Adrenal gland (tissue), 9 donors: ENCODE measurements at regions not wholly inside any gene's neighbourhood (a gene's known extent, or its start where the extent isn't known, plus 50 kb on each side); places are given as distances from the start of the nearest gene placed in this dataset.

ENCODE experiments used
- DNase-seq, 7 donors: peaks; one replicate each; pipeline ENCODE4 v3.0.0-alpha.2; 2019 to 2020
- H3K27ac ChIP-seq, 5 donors: fragments of 200-600 bp; sonication (generic) in 4 of 5; 1 replicate in 3 of 5; 2 replicates in 2 of 5; pipeline versions ENCODE4 v1.5.1 to v1.8.0; 2016 to 2020; ENCODE audit warnings: mild to moderate bottlenecking in 1 of 5
- H3K27me3 ChIP-seq: fragments of 200-600 bp; 2 replicates; pipeline ENCODE4 v1.8.0; 2021
- H3K36me3 ChIP-seq, 2 donors: fragments of 200-600 bp; replicated peaks in 1 of 2; 1 replicate in 1 of 2; 2 replicates in 1 of 2; pipeline versions ENCODE4 v1.5.1 to v1.8.0; 2018 to 2022
- H3K4me1 ChIP-seq, 2 donors: fragments of 200-600 bp; replicated peaks in 1 of 2; 1 replicate in 1 of 2; 2 replicates in 1 of 2; pipeline versions ENCODE4 v1.5.1 to v1.8.0; 2018 to 2021
- H3K4me3 ChIP-seq, 4 donors: fragments of 200-600 bp; sonication (generic) in 3 of 4; one replicate each; pipeline ENCODE4 v1.5.1; 2016 to 2018
- H3K9me3 ChIP-seq, 3 donors: fragments of 200-600 bp; sonication (generic) in 1 of 3; replicated peaks in 1 of 3; 1 replicate in 2 of 3; 2 replicates in 1 of 3; pipeline versions ENCODE4 v1.5.1 to v1.8.0; 2016 to 2021
- POLR2A ChIP-seq, 2 donors: fragments of 450-650 bp; IDR thresholded peaks; one replicate each; pipeline ENCODE4 v1.6.1; 2017; ENCODE audit warnings: antibody characterized with exemption in 2 of 2, mild to moderate bottlenecking in 2 of 2, moderate library complexity in 1 of 2
- WGBS, 4 donors: extraction: QIAGEN DNeasy Blood & Tissue Kit in 2 of 4; methylation state at CpG; one replicate each; pipeline versions ENCODE4 v1.1.5 to v1.1.7; 2013 to 2017; 5-methylcytosine and 5-hydroxymethylcytosine counted together
- intact Hi-C, 2 donors: fragments of 100-400 bp; cut with DNase I; formaldehyde crosslinking; loops; one replicate each; pipeline versions ENCODE4 v1.14.1 to v1.15.0; 2022 to 2023
- TF ChIP-seq, protein P1 (sequence below), 6 experiments: fragments of 450-650 bp in 4 of 6; fragments of 200-600 bp in 2 of 6; sonication (generic) in 1 of 6; IDR thresholded peaks; 1 replicate in 5 of 6; 2 replicates in 1 of 6; pipeline versions ENCODE4 v1.5.1 to v1.8.0; 2016 to 2021; ENCODE audit warnings: antibody characterized with exemption in 6 of 6, mild to moderate bottlenecking in 2 of 6, moderate library complexity in 1 of 6
- donor health status: healthy with polysubstance abuse.
- donor health status: Bipolar disorder and iron deficiency.
- donor health status: DM: yes; HTN: yes; CAD: no.
- donor health status: DM: no; HTN: no; CAD: no.
- donor health status: DM: no; HTN: no; CAD: no.

DNA sequence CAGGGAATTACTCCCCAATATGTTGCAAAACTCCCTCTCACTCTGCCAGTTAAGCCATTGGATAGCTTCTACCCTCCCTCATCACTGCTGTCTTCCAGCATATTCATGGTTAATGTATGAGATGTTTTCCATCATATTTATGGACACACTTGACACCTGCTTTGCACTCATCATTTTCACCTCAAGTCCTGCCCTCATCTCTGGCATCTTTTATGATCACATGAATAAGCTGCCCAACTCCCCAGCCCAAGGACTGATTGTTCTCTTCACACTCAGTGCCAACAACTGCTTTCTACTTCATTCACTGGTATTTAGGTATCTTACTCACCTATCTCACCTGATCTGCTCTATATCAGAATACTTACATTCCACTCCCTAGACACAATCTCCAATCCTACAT lies 131.1 kb upstream of the TTC29 start:
- Histone ChIP-seq H3K9me3 (no peaks in the 10 kb centered on the region), H3K4me1 (no peaks in the 10 kb centered on the region), H3K27me3 (no peaks in the 10 kb centered on the region), H3K36me3 (no peaks in the 10 kb centered on the region), H3K27ac (no peak overlapping the region), H3K4me3 (no peak overlapping the region)
- DNase-seq, result no peak
- intact Hi-C loops, result no loop called here
- no peak for TF ChIP-seq POLR2A (IDR thresholded peaks at IDR 0.05)
- TF ChIP-seq, protein P1, sequence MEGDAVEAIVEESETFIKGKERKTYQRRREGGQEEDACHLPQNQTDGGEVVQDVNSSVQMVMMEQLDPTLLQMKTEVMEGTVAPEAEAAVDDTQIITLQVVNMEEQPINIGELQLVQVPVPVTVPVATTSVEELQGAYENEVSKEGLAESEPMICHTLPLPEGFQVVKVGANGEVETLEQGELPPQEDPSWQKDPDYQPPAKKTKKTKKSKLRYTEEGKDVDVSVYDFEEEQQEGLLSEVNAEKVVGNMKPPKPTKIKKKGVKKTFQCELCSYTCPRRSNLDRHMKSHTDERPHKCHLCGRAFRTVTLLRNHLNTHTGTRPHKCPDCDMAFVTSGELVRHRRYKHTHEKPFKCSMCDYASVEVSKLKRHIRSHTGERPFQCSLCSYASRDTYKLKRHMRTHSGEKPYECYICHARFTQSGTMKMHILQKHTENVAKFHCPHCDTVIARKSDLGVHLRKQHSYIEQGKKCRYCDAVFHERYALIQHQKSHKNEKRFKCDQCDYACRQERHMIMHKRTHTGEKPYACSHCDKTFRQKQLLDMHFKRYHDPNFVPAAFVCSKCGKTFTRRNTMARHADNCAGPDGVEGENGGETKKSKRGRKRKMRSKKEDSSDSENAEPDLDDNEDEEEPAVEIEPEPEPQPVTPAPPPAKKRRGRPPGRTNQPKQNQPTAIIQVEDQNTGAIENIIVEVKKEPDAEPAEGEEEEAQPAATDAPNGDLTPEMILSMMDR (IDR thresholded peaks at IDR 0.05), result no peak

- TF ChIP-seq POLR2A (IDR thresholded peaks at IDR 0.05), result no peak
- H3K36me3 ChIP-seq, result no peaks in the 10 kb centered on the region
- intact Hi-C loops, result no loop called here
- DNase-seq, result no peak
- H3K9me3 ChIP-seq, result no peaks in the 10 kb centered on the region
- no peaks in the 10 kb centered on the region for H3K27me3 ChIP-seq
- no peak overlapping the region for H3K27ac ChIP-seq
- no peak overlapping the region for H3K4me3 ChIP-seq
- H3K4me1 ChIP-seq, result no peaks in the 10 kb centered on the region
These were observed 132.7 kb upstream of the TTC29 start for GRCh38 chr4:147078362-147078761.

- H3K4me3 ChIP-seq, result no peak overlapping the region
- no peaks in the 10 kb centered on the region for H3K9me3 ChIP-seq
- no peak for TF ChIP-seq POLR2A (IDR thresholded peaks at IDR 0.05)
- TF ChIP-seq, protein P1 (IDR thresholded peaks at IDR 0.05), result no peak
- WGBS, 4 donors, result 46 to 57% (median 54%) methylated on average over 17 of the region's 17 CpGs
- peak in 6 of 7 donors; percentile 18 to 58 (median 38) for DNase-seq
- no peaks in the 10 kb centered on the region for H3K36me3 ChIP-seq
- no peaks in the 10 kb centered on the region for H3K4me1 ChIP-seq
- H3K27me3 ChIP-seq, result no peaks in the 10 kb centered on the region
- intact Hi-C loops, result no loop called here
- no peak overlapping the region for H3K27ac ChIP-seq
These were observed 133.4 kb upstream of the TTC29 start for GRCh38 chr4:147078875-147079658.

GRCh38 chr4:147084861-147085260 lies 139.2 kb upstream of the TTC29 start:
- TF ChIP-seq, protein P1 (IDR thresholded peaks at IDR 0.05), result no peak
- TF ChIP-seq POLR2A (IDR thresholded peaks at IDR 0.05), result no peak
- Histone ChIP-seq H3K27ac (no peak overlapping the region), H3K4me3 (no peak overlapping the region), H3K9me3 (no peaks in the 10 kb centered on the region), H3K4me1 (no peaks in the 10 kb centered on the region), H3K36me3 (no peaks in the 10 kb centered on the region), H3K27me3 (no peaks in the 10 kb centered on the region)
- DNase-seq, result no peak
- WGBS, 4 donors, result 49 to 73% (median 63%) methylated on average over 1 of the region's 1 CpG
- intact Hi-C loops, result no loop called here

- intact Hi-C loops, result no loop called here
- Histone ChIP-seq H3K9me3 (no peaks in the 10 kb centered on the region), H3K4me3 (no peak overlapping the region), H3K36me3 (no peaks in the 10 kb centered on the region), H3K27me3 (no peaks in the 10 kb centered on the region), H3K27ac (no peak overlapping the region), H3K4me1 (no peaks in the 10 kb centered on the region)
- TF ChIP-seq, protein P1 (IDR thresholded peaks at IDR 0.05), result no peak
- no peak for TF ChIP-seq POLR2A (IDR thresholded peaks at IDR 0.05)
- 61 to 71% (median 68%) methylated on average over 2 of the region's 2 CpGs for WGBS, 4 donors
- no peak for DNase-seq
These were observed 140.1 kb upstream of the TTC29 start for GRCh38 chr4:147085781-147086180.
